ENCODE measurements at regions not wholly inside any gene's neighbourhood (a gene's known extent, or its start where the extent isn't known, plus 50 kb on each side); places are given as distances from the start of the nearest gene placed in this dataset.
"Not testable (repeated sequence)": the region's sequence is repeated elsewhere in the genome, so short reads cannot be mapped to it uniquely, and the experiment has no call there.

- DNase-seq = no peak
Observed at GRCh38 chr4:43457866-43458265, 565.4 kb downstream of the GRXCR1 start.

DNA sequence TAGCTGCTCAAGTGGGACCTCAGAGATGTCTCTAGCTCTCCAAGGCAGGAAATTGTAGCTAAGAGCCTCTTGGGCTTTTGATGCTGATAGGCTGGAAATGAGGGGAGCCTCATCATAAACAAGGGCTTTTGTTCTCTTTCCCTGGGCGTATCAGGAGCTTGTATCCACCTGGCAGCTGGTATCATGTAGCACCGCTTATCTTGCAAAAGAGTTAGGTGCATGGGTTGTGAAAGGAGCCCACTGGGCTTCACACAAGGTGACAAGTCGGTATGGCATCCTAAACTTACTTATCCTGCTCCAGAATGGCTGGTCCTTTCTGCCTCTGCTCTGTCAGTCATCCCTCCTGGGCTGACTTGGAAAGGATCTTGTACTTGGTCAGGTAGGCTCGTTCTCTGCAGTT lies 565.8 kb downstream of the GRXCR1 start:
- DNase-seq = no peak

- DNase-seq = no peak
Observed at GRCh38 chr4:43471950-43472349, 579.4 kb downstream of the GRXCR1 start.

- no peak for DNase-seq
Observed at GRCh38 chr4:43481526-43481925, 589.0 kb downstream of the GRXCR1 start.

DNA sequence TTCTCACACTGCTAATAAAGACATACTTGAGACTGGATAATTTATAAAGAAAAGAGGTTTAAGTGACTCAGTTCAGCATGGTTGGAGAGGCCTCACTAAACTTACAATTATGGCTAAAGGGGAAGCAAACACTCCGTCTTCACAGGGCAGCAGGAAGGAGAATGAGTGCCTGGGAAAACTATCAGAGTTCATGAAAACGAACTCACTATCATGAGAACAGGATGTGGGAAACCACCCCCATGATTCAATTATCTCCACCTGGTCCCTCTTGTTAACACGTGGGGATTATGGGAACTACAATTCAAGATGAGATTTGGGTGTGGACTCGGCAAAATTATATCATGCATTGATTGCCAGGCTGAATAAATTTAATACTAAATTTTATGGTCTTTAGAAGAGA lies 592.7 kb downstream of the GRXCR1 start:
- DNase-seq = no peak

- DNase-seq = no peak
Observed at GRCh38 chr4:43496188-43496587, 603.7 kb downstream of the GRXCR1 start.

DNA sequence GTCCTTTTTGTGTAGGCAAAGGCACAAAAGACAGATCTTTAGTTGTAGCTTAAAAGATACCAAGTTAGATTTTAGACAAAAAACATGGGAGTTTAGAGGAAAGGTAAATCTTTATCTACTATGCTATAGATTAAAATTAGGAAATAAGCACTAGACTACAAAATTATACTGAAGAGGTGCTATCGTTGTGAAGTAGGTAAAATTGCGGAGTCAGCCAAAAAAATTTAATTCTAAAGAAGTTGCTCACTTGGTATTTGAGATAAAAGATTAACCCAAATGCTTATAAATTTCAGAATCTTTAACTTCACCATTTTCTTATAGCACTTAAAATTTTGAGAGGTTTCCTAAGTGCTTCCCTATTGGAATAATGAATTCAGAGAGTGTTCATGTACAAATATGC lies 604.1 kb downstream of the GRXCR1 start:
- no peak for DNase-seq

DNA sequence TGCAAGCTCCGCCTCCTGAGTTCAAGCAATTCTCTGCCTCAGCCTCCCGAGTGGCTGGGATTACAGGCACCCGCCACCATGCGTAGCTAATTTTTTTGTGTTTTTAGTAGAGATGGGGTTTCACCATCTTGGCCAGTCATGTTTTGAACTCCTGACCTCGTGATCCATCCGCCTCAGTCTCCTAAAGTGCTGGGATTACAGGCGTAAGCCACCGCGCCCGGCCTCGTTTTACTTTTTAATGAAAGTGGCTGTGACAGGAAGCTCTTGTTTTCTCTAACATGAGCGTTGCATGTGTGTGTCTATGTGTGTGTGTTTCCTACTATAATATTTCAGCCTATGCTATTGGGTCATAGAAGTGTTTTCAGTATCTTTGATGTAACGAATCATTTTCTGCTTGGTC lies 613.3 kb downstream of the GRXCR1 start:
- DNase-seq = not testable (repeated sequence)

- no peak for DNase-seq
Observed at GRCh38 chr4:43512253-43512652, 619.7 kb downstream of the GRXCR1 start.

DNA sequence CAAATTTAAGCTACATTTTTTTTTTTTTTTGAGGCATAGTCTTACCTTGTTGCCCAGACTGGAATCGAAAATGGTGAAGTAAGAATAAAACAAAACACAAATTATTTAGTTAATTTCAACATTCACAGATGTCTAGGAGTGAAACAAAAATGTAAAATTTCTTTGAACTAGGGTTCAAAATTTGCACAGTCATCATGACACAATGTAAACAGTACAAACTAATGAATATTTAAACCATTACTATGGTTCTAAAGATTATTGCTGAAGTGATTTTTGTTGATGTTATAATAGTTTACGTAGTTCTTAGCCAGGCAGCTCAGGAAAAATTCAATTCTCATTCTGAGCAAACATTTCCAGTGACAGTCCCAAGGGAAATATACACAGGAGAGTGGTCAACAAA lies 633.1 kb downstream of the GRXCR1 start:
- DNase-seq = no peak

GRCh38 chr4:43547561-43547960 lies 655.0 kb downstream of the GRXCR1 start:
- DNase-seq = no peak

DNA sequence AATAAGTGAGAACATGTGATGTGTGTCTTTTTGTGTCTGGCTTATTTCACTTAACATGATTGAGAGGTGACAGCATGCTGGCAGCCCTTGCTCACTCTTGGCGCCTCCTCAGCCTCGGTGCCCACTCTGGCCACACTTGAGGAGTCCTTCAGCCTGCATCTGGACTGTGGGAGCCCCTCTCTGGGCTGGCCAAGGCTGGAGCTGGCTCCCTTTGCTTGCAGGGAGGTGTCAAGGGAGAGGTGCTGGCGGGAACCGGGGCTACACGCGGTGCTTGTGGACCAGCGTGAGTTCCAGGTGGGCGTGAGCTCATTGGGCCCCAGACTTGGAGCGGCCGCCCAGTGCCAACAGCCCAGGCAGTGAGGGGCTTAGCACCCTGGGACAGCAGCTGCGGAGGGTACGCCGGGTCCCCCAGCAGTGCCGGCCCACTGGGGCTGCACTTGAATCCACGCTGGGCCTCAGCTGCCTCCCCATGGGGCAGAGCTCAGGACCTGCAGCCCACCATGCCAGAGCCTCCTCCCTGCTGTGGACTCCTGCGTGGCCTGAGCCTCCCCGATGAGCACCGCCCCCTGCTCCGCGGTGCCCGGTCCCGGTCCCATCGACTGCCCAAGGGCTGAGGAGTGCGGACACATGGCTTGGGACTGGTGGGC lies 658.6 kb downstream of the GRXCR1 start:
- DNase-seq = no peak

- DNase-seq = no peak
Observed at GRCh38 chr4:43556262-43556661, 663.7 kb downstream of the GRXCR1 start.

- no peak for DNase-seq
Observed at GRCh38 chr4:43560047-43560446, 667.5 kb downstream of the GRXCR1 start.

DNA sequence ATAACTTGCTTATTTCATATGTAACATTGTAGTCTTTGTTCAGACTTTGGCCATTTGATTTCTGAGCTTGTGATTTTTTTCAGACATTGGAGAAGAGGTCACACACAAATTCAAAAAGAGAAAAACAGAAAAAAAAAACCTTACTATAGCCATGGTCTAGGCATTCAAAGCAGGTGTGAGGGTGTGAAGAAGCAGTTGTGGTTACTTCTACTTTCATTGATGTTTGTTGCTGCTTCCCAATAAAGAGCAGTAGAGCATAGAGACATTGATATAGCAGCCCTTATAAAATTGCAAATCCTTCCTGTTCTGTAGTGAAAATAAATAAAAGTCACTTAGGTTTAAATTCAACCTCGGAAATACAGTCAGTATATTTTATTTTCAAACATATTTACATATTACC lies 671.6 kb downstream of the GRXCR1 start:
- no peak for DNase-seq

- no peak for DNase-seq
Observed at GRCh38 chr4:43564591-43564990, 672.1 kb downstream of the GRXCR1 start.

DNA sequence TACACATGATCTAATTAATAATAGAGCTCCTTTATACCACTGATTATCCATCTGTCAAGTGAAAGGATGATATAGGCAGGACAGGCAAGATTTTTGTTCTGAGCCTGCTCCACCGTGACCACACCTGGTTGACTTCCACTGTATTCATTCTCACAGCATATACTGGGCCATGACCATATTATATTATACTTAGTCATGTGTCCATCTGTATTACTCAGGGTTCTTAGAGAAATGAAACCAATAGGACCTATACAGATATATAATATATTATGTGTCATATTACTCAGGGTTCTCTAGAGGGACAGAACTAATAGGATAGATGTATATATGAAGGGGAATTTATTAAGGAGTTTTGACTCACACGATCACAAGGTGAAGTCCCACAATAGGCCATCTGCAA lies 675.1 kb downstream of the GRXCR1 start:
- DNase-seq = no peak

- no peak for DNase-seq
Observed at GRCh38 chr4:43586813-43587212, 694.3 kb downstream of the GRXCR1 start.

- DNase-seq = no peak
Observed at GRCh38 chr4:43587758-43588157, 695.2 kb downstream of the GRXCR1 start.

DNA sequence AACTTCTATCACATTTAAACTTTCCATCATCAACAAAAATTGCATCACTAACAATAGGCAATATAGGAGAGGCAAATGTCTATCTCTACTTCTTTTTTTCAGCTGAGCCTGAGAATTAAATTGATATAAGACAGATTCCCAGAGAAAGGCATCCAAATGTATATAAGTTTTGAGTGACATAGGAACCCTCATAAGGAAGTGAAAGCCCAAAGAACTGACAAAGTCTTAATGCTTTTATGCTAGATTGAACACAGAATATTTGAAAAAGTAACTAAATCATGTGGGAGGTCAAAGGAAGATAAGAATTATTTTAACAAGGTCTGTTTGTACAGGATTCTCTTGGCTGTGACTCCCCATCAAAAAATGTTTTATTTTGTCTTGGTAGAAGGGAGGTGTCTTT lies 714.9 kb downstream of the GRXCR1 start:
- DNase-seq = no peak

GRCh38 chr4:43607827-43608461 lies 715.4 kb downstream of the GRXCR1 start:
- DNase-seq = no peak

- DNase-seq = no peak
Observed at GRCh38 chr4:43619219-43619618, 726.7 kb downstream of the GRXCR1 start.

DNA sequence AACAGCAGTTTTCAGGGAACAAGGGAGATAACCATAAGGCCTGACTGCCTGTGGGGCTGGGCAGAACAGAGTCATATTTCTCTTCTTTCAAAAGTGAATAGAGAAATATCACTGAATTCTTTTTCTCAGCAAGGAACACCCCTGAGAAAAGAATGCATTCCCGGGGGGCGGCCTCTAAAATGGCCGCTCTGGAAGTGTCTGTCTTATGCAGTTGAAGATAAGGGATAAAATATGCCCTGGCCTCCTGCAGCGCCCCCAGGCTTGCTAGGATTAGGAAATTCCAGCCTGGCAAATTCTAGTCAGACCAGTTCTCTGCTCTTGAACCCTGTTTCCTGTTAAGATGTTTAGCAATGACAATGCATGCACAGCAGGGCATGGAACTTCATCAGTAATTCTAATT lies 745.4 kb downstream of the GRXCR1 start:
- DNase-seq = not testable (repeated sequence)

DNA sequence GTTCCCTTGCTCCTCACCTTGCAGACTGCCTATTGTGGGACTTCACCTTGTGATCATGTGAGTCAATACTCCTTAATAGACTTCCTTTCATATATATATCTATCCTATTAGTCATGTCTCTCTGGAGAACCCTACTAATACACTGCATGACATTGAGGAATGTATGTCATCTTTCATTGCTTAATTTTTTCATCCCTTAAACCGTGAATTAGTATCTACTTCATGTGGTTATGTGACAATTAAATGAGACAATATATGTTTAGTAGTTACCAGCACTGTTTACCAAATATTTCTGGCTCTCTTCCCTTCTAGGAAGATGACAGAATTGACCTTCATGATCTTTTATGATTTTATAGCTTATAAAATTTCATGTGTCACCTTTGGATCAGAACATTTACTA lies 759.5 kb downstream of the GRXCR1 start:
- no peak for DNase-seq

DNA sequence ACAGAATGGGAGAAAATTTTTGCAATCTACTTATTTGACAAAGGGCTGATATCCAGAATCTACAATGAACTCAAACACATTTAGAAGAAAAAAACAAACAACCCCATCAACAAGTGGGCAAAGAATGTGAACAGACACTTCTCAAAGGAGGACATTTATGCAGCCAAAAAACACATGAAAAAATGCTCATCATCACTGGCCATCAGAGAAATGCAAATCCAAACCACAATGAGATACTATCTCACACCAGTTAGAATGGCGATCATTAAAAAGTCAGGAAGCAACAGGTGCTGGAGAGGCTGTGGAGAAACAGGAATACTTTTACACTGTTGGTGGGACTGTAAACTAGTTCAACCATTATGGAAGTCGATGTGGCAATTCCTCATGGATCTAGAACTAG lies 767.0 kb downstream of the GRXCR1 start:
- DNase-seq = not testable (repeated sequence)

Data from inflammatory macrophage treated with lipopolysaccharide for 4 hours (primary cell).